Retinal pigment epithelial cell (primary cell): ENCODE measurements at regions not wholly inside any gene's neighbourhood (a gene's known extent, or its start where the extent isn't known, plus 50 kb on each side); places are given as distances from the start of the nearest gene placed in this dataset.

ENCODE experiments used
- DNase-seq: peaks from one replicate; pipeline ENCODE4 v3.0.0-alpha.2; 2010; ENCODE audit warnings: low read depth
- H3K4me3 ChIP-seq: 2 replicates; pipeline ENCODE4 v1.5.1; 2011; ENCODE audit warnings: mild to moderate bottlenecking, low read length, control low read depth, moderate library complexity
- TF ChIP-seq, protein P1 (sequence below): conservative IDR thresholded peaks from 2 replicates; pipeline ENCODE4 v1.5.1; 2011; ENCODE audit warnings: low read depth, low read length, control low read depth, inconsistent platforms

DNA sequence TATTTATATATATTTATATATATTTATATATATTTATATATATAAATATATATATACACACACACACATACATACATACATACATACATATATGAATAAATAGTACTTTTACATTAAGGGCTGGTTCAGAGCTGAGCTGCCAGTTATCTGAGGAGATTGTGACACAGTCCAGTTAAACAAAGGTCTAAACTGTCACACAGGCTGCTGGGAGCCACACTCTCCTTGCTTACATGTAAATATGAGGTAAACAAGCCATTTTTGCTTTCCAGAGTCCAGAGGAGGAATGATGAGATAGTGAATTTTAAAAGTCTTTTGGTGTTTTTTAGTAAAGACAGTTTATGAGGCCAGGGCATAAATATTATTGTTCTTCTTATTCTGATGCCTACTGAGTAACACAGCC lies 377.5 kb upstream of the PIK3C3 start:
- no peak for DNase-seq
- TF ChIP-seq, protein P1, sequence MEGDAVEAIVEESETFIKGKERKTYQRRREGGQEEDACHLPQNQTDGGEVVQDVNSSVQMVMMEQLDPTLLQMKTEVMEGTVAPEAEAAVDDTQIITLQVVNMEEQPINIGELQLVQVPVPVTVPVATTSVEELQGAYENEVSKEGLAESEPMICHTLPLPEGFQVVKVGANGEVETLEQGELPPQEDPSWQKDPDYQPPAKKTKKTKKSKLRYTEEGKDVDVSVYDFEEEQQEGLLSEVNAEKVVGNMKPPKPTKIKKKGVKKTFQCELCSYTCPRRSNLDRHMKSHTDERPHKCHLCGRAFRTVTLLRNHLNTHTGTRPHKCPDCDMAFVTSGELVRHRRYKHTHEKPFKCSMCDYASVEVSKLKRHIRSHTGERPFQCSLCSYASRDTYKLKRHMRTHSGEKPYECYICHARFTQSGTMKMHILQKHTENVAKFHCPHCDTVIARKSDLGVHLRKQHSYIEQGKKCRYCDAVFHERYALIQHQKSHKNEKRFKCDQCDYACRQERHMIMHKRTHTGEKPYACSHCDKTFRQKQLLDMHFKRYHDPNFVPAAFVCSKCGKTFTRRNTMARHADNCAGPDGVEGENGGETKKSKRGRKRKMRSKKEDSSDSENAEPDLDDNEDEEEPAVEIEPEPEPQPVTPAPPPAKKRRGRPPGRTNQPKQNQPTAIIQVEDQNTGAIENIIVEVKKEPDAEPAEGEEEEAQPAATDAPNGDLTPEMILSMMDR, result no peak
- H3K4me3 ChIP-seq, result no peak overlapping the region

DNA sequence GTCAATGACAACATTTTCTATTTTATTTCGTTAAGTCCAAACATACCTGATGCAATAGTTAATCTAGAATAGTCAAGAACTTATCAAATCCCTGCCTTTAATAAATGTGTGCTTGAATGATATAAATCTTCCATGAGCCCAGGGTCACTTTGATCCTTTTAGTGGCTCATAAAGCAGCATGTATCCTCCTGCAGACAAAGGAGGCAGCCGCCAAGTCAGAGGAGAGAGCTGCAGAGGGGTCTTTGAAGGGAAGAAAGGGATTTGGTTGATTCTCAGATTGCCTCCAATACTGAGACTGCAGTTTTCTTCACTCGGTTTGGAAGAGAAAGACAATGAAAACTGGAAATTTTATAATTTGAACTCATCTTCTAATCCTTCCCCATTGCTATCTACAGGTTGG lies 378.4 kb upstream of the PIK3C3 start:
- H3K4me3 ChIP-seq, result no peak overlapping the region
- TF ChIP-seq, protein P1, result no peak
- DNase-seq, result no peak

DNA sequence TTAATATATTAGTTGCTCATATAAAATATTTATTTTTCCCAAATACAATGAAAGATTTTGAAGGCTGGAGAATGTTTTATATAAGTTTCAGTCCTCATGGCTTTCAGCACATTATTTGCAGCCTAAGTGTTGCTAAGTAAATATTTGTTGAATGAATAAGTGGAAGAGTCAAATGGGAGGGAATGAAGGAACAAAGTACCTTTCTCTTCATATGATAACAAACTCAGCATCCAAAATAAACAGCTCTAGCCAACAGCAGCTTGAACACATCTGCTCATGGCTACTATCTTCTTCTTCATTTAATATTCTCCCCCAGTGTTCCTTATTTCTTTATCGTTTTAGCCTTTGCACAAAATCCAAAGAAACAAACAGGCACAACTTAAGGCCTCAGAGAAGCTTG lies 385.2 kb upstream of the PIK3C3 start:
- H3K4me3 ChIP-seq, result no peak overlapping the region
- TF ChIP-seq, protein P1, result no peak
- no peak for DNase-seq

DNA sequence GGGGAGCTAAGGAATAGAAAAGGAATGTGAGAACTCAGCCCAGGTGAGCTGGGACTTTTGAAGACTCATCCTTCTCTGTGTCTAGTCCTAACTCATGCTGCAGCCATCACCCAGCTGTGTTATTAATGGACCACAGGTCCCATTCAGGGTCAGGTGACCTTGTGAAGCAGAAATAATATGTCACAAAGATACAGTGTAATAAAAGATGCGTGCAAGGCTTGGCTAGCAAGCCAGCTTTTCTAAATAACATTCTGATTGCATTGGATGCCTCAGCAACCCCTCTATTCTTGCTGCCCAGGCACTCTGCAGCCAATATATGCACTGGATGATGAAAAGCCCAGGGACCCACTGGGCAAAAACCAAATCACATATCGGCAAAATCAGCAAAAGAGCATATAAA lies 393.1 kb upstream of the PIK3C3 start:
- no peak for DNase-seq
- TF ChIP-seq, protein P1, result no peak
- no peak overlapping the region for H3K4me3 ChIP-seq

DNA sequence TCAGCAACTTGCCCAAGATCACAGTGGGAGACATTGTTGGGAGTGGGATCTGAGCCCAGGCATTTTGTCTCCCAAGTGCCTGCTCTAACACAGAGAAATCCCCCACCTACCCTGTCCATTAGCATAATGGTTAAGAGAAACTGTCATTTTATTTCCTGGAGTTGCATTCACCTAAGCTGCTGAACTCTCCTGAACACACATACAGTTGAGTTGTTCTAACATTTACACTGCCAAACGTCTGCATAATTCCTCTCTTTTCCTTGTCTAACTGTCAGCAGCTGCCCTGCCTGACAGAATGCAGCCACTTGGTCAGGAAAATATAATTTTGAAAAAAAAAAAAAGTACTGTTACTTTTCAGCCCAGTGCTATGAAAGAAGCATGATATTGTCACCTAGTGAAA lies 396.3 kb upstream of the PIK3C3 start:
- no peak for DNase-seq
- TF ChIP-seq, protein P1, result no peak
- no peak overlapping the region for H3K4me3 ChIP-seq

DNA sequence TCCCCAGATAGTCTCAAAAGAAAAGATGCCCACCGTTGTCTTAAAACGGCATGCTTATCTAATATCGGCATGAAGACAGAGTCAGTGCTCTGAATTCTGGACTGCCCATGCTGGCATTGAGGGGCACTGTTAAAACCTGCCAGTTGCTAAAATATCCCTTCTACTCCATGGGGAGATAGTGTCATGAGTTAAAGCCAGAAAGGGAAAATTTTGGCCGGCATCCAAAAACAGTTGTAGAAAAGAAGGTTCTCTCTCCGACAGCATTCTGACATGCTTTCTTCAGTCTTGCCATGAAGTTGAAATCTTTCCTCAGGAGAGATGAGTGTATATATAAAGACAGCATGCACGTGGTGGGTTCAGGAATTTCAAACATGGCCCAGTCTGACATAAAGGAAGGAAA lies 401.3 kb upstream of the PIK3C3 start:
- DNase-seq, result no peak
- H3K4me3 ChIP-seq, result no peak overlapping the region
- TF ChIP-seq, protein P1, result no peak

DNA sequence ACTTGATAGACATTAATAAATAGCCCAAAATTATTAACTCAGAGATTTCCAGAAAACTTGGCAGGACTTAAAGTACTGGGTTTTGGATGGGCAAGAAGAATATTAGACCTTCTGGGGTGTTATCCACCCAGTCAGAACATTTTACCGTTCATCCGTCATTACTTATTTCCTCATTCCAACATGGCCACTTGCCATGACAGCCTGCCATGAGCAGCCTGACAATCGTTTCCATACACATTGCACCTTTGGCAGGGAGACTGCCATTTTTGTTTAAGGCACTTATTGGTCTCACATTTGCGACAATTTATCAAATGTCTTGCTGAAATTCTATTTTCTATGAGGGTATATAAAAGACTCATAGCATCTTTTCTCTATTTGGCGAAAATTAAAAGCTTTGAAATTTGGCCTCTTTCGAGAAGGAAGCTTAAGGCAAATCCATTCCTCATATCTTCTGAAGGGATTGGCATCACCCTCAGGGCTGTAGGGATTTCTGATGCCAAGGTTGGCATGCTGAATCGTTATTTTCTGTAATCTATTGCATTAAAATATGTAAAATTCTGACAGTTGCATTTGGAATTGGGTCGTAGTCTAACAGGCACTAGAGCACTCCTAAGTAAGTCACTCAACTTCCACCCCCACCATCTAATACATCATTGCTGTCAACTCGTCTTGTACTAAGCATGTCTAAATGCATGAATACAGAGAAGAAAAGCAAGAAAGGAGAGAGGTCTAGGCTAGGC lies 406.3 kb upstream of the PIK3C3 start:
- no peak overlapping the region for H3K4me3 ChIP-seq
- no peak for DNase-seq
- TF ChIP-seq, protein P1, result no peak
